ENCODE measurements at regions not wholly inside any gene's neighbourhood (a gene's known extent, or its start where the extent isn't known, plus 50 kb on each side); places are given as distances from the start of the nearest gene placed in this dataset.

DNA sequence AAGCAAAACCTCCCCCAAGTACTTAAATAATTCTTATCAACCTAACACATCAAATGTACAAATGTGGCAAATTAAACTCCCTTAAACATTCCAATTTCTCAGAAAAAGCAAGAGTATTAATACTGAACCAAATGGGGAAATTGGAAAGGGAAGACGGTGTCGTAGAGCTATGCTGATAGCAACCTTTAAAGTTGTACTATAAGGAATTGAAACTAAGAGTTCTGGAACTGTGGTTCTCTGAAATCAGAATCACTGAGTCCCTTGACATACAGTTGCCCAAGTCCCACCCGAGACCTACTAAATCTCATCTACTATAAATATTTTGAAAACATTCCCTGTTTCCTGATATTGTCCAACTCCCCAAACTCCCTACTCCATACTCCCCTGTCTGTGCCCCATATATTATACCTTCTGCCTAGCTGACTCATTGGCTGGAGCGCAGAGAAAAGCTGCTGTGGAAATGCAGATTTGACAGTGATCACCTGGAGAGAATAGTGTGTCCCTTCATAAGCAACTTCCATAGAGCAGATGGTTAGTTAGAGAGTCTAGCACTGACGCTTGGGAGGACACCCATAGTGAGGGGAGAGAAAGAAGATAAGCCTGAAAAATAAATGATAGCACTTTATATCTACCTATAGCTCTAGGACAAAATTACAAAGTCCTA, 51.4 kb upstream of the ITM2B start:
- no peaks in the 10 kb centered on the region for H3K27me3 ChIP-seq
- H3K4me1 ChIP-seq, result peaks cover 0 to 14% (median 2%) of the 10 kb centered on the region in 3 donors
- H3K4me3 ChIP-seq, result no peak overlapping the region
- no peak for DNase-seq
- no peak overlapping the region for H3K27ac ChIP-seq
- no peaks in the 10 kb centered on the region for H3K9me3 ChIP-seq
- 78 to 95% methylated on average over 5 of the region's 5 CpGs for WGBS, 2 donors
- no peaks in the 10 kb centered on the region for H3K36me3 ChIP-seq
- intact Hi-C loops (cut with DNase I), result no loop called here
- TF ChIP-seq POLR2A (IDR thresholded peaks at IDR 0.05), result no peak
- TF ChIP-seq, protein P1, sequence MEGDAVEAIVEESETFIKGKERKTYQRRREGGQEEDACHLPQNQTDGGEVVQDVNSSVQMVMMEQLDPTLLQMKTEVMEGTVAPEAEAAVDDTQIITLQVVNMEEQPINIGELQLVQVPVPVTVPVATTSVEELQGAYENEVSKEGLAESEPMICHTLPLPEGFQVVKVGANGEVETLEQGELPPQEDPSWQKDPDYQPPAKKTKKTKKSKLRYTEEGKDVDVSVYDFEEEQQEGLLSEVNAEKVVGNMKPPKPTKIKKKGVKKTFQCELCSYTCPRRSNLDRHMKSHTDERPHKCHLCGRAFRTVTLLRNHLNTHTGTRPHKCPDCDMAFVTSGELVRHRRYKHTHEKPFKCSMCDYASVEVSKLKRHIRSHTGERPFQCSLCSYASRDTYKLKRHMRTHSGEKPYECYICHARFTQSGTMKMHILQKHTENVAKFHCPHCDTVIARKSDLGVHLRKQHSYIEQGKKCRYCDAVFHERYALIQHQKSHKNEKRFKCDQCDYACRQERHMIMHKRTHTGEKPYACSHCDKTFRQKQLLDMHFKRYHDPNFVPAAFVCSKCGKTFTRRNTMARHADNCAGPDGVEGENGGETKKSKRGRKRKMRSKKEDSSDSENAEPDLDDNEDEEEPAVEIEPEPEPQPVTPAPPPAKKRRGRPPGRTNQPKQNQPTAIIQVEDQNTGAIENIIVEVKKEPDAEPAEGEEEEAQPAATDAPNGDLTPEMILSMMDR (IDR thresholded peaks at IDR 0.05), result no peak

DNA sequence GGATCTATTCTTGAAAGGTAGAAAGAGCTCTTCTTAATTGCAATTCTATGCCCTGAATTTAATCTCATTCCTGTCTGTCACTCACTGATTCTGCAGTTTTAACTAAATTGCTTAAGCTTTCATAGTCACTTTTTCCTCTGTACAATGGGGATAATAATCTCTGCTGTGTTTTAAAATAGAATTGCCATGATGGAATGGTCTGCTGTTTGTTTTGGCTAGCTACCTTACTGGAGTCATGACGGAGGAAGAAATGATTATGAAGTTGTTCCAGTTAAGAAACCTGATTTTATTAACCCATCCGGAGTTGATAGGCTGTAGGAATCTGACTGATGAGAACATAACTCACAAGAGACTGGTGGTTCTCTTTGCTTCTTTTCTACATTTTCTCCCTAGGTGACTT, 54.9 kb upstream of the ITM2B start:
- DNase-seq, result no peak

DNA sequence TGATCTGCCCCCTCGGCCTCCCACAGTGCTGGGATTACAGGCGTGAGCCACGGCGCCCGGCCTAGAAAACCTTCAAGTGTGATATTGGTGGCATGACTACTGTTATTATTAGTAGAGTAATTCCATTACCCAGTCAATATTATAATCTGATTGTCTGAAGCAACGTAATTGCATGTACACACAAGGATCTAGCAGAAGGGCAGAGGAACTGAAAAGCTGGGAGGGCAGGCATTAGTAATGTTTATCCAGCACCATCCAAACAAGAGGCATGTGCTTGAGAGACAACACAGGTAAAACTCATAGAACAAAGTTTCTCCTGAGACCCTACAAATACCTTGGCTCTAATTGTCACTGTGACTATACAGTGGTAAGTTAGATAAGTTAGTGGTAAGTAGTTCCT, 56.2 kb upstream of the ITM2B start:
- Histone ChIP-seq H3K4me3 (no peak overlapping the region), H3K36me3 (no peaks in the 10 kb centered on the region), H3K4me1 (peaks cover 0 to 9% (median 2%) of the 10 kb centered on the region in 3 donors), H3K9me3 (no peaks in the 10 kb centered on the region), H3K27me3 (no peaks in the 10 kb centered on the region), H3K27ac (no peak overlapping the region)
- TF ChIP-seq, protein P1 (IDR thresholded peaks at IDR 0.05), result no peak
- TF ChIP-seq POLR2A (IDR thresholded peaks at IDR 0.05), result no peak
- intact Hi-C loops (cut with DNase I), result no loop called here
- 87 to 93% methylated on average over 2 to 6 of the region's 6 CpGs for WGBS, 2 donors
- DNase-seq, result no peak

More for the DNA sequence above, 54.9 kb upstream of the ITM2B start:
- Histone ChIP-seq H3K36me3 (no peaks in the 10 kb centered on the region), H3K27me3 (no peaks in the 10 kb centered on the region), H3K9me3 (no peaks in the 10 kb centered on the region), H3K4me3 (no peak overlapping the region), H3K27ac (no peak overlapping the region), H3K4me1 (peaks cover 0 to 9% (median 2%) of the 10 kb centered on the region in 3 donors)
- 14 to 39% methylated on average over 2 of the region's 2 CpGs for WGBS, 2 donors
- TF ChIP-seq, protein P1 (IDR thresholded peaks at IDR 0.05), result no peak
- no peak for TF ChIP-seq POLR2A (IDR thresholded peaks at IDR 0.05)
- intact Hi-C loops (cut with DNase I), result no loop called here

DNA sequence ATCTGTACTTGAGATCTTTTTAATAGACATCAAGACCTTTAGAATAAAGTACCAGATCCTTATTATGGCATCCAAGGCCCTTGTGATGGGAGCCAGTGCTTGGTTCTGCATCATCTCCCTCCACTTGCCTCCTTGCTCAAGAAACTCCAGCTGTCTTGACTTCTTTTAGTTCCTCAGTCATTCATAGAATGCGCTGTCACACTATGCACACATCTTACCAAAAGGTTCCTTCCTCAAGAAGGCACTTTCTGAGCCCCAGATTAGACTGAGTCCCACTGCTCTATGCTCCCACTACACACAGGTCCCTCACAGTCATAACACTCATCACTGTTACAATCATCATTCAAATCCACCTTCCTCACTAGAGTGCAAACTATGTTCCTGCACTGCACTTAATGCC, 57.8 kb upstream of the ITM2B start:
- Histone ChIP-seq H3K27ac (no peak overlapping the region), H3K4me1 (peaks cover 0 to 9% (median 2%) of the 10 kb centered on the region in 3 donors), H3K27me3 (no peaks in the 10 kb centered on the region), H3K4me3 (no peak overlapping the region), H3K36me3 (no peaks in the 10 kb centered on the region), H3K9me3 (no peaks in the 10 kb centered on the region)
- DNase-seq, result no peak
- 94 to 95% methylated on average over 1 of the region's 1 CpG for WGBS, 2 donors
- TF ChIP-seq, protein P1 (IDR thresholded peaks at IDR 0.05), result no peak
- TF ChIP-seq POLR2A (IDR thresholded peaks at IDR 0.05), result no peak
- intact Hi-C loops (cut with DNase I), result no loop called here

DNA sequence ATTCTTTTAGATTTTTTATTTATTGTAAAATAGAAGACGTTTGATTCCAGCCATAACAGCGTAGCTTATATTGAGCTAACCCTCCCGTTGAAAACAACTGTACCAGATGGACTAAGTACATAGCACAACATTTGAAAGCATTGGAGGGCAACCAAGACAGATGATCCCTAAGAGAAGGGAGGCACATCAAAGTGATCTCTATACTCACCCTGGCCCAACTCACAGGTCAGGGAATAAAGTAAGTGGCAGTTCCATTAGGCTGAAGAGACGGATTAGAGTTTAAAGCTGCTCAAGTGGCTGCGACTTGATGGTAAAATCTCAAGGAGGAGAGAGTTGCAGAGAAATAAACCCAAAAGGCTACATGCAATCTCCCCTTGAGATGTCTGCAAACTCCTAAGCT, 65.1 kb upstream of the ITM2B start:
- TF ChIP-seq, protein P1 (IDR thresholded peaks at IDR 0.05), result no peak
- TF ChIP-seq POLR2A (IDR thresholded peaks at IDR 0.05), result no peak
- no peaks in the 10 kb centered on the region for H3K36me3 ChIP-seq
- 70 to 87% methylated on average over 5 of the region's 5 CpGs for WGBS, 2 donors
- H3K27ac ChIP-seq, result no peak overlapping the region
- peaks cover 8 to 36% (median 15%) of the 10 kb centered on the region in 3 donors for H3K4me1 ChIP-seq
- no peaks in the 10 kb centered on the region for H3K9me3 ChIP-seq
- H3K4me3 ChIP-seq, result no peak overlapping the region
- intact Hi-C loops (cut with DNase I), result no loop called here
- DNase-seq, result no peak
- H3K27me3 ChIP-seq, result no peaks in the 10 kb centered on the region

All from esophagus squamous epithelium (tissue), 5 donors.